Spinal cord (tissue), 9 donors: ENCODE measurements at regions not wholly inside any gene's neighbourhood (a gene's known extent, or its start where the extent isn't known, plus 50 kb on each side); places are given as distances from the start of the nearest gene placed in this dataset.
A peak's percentile ranks its signal among the peaks of the same experiment; 100 is the strongest.
"Not testable (repeated sequence)": the region's sequence is repeated elsewhere in the genome, so short reads cannot be mapped to it uniquely, and the experiment has no call there.

ENCODE experiments used
- DNase-seq, 6 donors: peaks; one replicate each; pipeline versions ENCODE4 v3.0.0 to v3.0.0-alpha.2; 2013 to 2015; ENCODE audit warnings: low spot score in 6 of 6, low read depth in 4 of 6
- H3K27ac ChIP-seq: one replicate; pipeline ENCODE4 v1.5.1; 2013; ENCODE audit warnings: low read depth, low read length, control low read depth
- H3K27me3 ChIP-seq: one replicate; pipeline ENCODE4 v1.6.1; 2013; ENCODE audit warnings: low read length; ENCODE audit not compliant: control insufficient read depth, insufficient read depth
- H3K36me3 ChIP-seq: one replicate; pipeline ENCODE4 v1.6.1; 2013; ENCODE audit warnings: low read length; ENCODE audit not compliant: control insufficient read depth, insufficient read depth
- H3K4me1 ChIP-seq: one replicate; pipeline ENCODE4 v1.6.1; 2013; ENCODE audit warnings: low read length; ENCODE audit not compliant: control insufficient read depth, insufficient read depth
- H3K4me3 ChIP-seq: one replicate; pipeline ENCODE4 v1.5.1; 2013; ENCODE audit warnings: low read depth, low read length, control low read depth
- H3K9me3 ChIP-seq: one replicate; pipeline ENCODE4 v1.6.1; 2013; ENCODE audit warnings: low read length; ENCODE audit not compliant: control insufficient read depth, insufficient read depth
- WGBS: methylation state at CpG from one replicate; pipeline ENCODE4 v1.1.5; 2013; ENCODE audit warnings: missing lambda C conversion rate; ENCODE audit not compliant: insufficient coverage; 5-methylcytosine and 5-hydroxymethylcytosine counted together
- donor health status: healthy.

- H3K27ac ChIP-seq, result no peak overlapping the region
- no peaks in the 10 kb centered on the region for H3K4me1 ChIP-seq
- H3K4me3 ChIP-seq, result no peak overlapping the region
- no peaks in the 10 kb centered on the region for H3K27me3 ChIP-seq
- DNase-seq, result no peak
- H3K9me3 ChIP-seq, result no peaks in the 10 kb centered on the region
- no CpG with 5 or more reads among the region's 3 CpGs for WGBS
- no peaks in the 10 kb centered on the region for H3K36me3 ChIP-seq
Observed at GRCh38 chr1:187054862-187055757, 226.4 kb downstream of the PLA2G4A start.

- no peaks in the 10 kb centered on the region for H3K27me3 ChIP-seq
- H3K9me3 ChIP-seq, result no peaks in the 10 kb centered on the region
- H3K27ac ChIP-seq, result no peak overlapping the region
- DNase-seq, result no peak
- no CpG with 5 or more reads among the region's 2 CpGs for WGBS
- no peaks in the 10 kb centered on the region for H3K36me3 ChIP-seq
- peaks cover 3% of the 10 kb centered on the region for H3K4me1 ChIP-seq
- no peak overlapping the region for H3K4me3 ChIP-seq
Observed at GRCh38 chr1:187063271-187063670, 234.5 kb downstream of the PLA2G4A start.

DNA sequence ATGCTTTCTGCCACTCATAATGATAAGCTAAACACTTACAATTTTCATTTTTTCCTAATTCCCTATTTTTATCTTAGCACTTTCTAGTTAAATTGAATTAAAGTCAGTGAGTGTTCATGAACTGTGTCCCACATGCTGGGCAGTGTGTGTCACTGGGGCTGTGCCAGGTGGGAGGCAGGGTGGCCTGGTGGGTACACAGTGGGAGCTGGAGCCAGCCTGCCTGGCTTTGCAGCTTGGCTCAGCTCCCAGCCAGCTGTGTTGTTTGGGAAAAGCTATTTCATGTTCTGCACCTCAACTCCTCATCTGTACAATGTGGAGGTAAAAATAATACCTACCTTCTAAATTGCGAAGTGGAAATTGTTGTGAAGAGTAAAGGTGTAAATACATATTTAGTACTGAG is 238.4 kb downstream of the PLA2G4A start:
- H3K27me3 ChIP-seq, result no peaks in the 10 kb centered on the region
- DNase-seq, result peak in 2 of 6 donors; percentile 23 to 27

DNA sequence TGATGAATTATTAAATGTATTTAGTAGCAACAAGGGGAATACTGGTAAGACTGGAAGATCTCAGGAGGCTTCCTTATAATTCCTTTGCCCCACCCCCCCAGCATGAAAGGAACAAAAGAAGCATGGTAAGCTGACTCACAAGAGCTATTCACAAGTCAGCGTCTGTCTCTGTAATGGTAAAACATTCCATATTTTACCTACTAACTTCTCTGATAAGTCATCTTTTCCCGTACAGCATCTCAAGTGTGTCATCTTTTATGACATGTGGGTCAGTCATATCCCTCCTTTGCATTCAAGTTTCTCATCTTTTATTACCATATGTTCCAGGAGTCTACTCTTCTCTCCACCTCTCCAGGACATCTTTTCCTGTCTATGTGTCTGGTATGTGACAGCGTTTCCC is 241.3 kb downstream of the PLA2G4A start:
- DNase-seq, result no peak
- Histone ChIP-seq H3K4me3 (no peak overlapping the region), H3K27ac (no peak overlapping the region), H3K4me1 (peaks cover 3% of the 10 kb centered on the region), H3K27me3 (no peaks in the 10 kb centered on the region), H3K9me3 (no peaks in the 10 kb centered on the region), H3K36me3 (no peaks in the 10 kb centered on the region)
- WGBS, result 50% methylated on average over 2 of the region's 3 CpGs

More for the DNA sequence above, 238.4 kb downstream of the PLA2G4A start:
- no peaks in the 10 kb centered on the region for H3K36me3 ChIP-seq
- H3K4me1 ChIP-seq, result peaks cover 3% of the 10 kb centered on the region
- no peaks in the 10 kb centered on the region for H3K9me3 ChIP-seq
- H3K4me3 ChIP-seq, result no peak overlapping the region
- WGBS, result no CpG with 5 or more reads among the region's 1 CpG
- H3K27ac ChIP-seq, result no peak overlapping the region

GRCh38 chr1:187072262-187073034 is 243.7 kb downstream of the PLA2G4A start:
- not testable (repeated sequence) for H3K27me3 ChIP-seq, H3K9me3 ChIP-seq, H3K4me3 ChIP-seq, DNase-seq, H3K27ac ChIP-seq, H3K36me3 ChIP-seq, H3K4me1 ChIP-seq
- 92% methylated on average over 26 of the region's 29 CpGs for WGBS

DNA sequence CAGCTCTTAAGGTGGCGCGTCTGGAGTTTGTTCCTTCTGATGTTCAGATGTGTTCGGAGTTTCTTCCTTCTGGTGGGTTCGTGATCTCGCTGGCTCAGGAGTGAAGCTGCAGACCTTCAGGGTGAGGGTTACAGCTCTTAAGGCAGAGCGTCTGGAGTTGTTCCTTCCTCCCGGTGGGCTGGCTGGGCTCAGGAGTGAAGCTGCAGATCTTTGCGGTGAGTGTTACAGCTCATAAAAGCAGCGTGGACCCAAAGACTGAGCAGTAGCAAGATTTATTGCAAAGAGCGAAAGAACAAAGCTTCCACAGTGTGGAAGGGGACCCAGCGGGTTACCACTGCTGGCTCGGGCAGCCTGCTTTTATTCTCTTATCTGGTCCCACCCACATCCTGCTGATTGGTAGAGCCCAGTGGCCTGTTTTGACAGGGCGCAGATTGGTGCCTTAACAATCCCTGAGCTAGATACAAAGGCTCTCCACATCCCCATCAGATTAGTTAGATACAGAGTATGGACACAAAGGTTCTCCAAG is 244.3 kb downstream of the PLA2G4A start:
- H3K36me3 ChIP-seq, H3K4me3 ChIP-seq, H3K9me3 ChIP-seq, DNase-seq, H3K27ac ChIP-seq, H3K27me3 ChIP-seq, H3K4me1 ChIP-seq: not testable (repeated sequence)
- WGBS, result 77% methylated on average over 9 of the region's 13 CpGs

- H3K27ac ChIP-seq, H3K36me3 ChIP-seq, H3K9me3 ChIP-seq, H3K4me1 ChIP-seq, DNase-seq, H3K4me3 ChIP-seq, H3K27me3 ChIP-seq: not testable (repeated sequence)
- 98% methylated on average over 33 of the region's 35 CpGs for WGBS
Observed at GRCh38 chr1:187073634-187074245, 245.0 kb downstream of the PLA2G4A start.

GRCh38 chr1:187074445-187075048 is 245.8 kb downstream of the PLA2G4A start:
- Histone ChIP-seq H3K4me1 (no peaks in the 10 kb centered on the region), H3K36me3 (no peaks in the 10 kb centered on the region), H3K27ac (no peak overlapping the region), H3K9me3 (no peaks in the 10 kb centered on the region), H3K27me3 (no peaks in the 10 kb centered on the region), H3K4me3 (no peak overlapping the region)
- no peak for DNase-seq
- 99% methylated on average over 8 of the region's 10 CpGs for WGBS

DNA sequence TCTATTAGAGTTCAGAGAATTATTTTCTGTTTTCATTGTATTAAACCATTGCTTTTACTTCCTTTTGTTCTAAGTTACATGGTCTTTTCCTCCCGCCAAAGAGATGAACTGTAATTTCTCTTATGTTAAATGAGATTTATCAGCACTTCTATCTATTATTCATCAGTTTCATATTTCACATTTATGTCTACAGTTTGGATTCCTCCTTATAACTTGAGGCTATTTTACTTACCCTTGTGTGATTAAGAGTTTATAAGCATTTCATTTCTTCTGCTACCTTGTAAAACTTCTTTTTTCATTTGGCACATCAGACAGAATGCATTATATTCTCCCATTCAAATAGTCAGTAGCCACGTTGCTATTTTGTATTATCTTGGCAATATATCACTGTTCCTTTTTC is 248.2 kb downstream of the PLA2G4A start:
- H3K27ac ChIP-seq, result no peak overlapping the region
- no peaks in the 10 kb centered on the region for H3K4me1 ChIP-seq
- H3K4me3 ChIP-seq, result no peak overlapping the region
- no peaks in the 10 kb centered on the region for H3K9me3 ChIP-seq
- no peaks in the 10 kb centered on the region for H3K36me3 ChIP-seq
- no CpG with 5 or more reads among the region's 2 CpGs for WGBS
- H3K27me3 ChIP-seq, result no peaks in the 10 kb centered on the region
- no peak for DNase-seq
